Endothelial cell of umbilical vein (primary cell): ENCODE measurements at regions not wholly inside any gene's neighbourhood (a gene's known extent, or its start where the extent isn't known, plus 50 kb on each side); places are given as distances from the start of the nearest gene placed in this dataset.

ENCODE experiments used
- BruUV-seq: library from RNA; stranded (reverse); fragments of 400-500 nt; replicated peaks from 2 replicates; lab custom pipeline; 2021; lab: Mats Ljungman, UMichigan
- CTCF ChIA-PET: fragments of 300-600, 350-600 bp; sonication (Branson Sonifier 250); formaldehyde crosslinking; loops from one replicate; lab custom pipeline; 2021; ENCODE audit warnings: antibody characterized with exemption, inconsistent platforms; lab: Charles Lee
- POLR2A ChIA-PET: fragments of 300-600, 350-600 bp; sonication (Branson Sonifier 250); formaldehyde crosslinking; loops from one replicate; lab custom pipeline; 2021; ENCODE audit warnings: antibody characterized with exemption, inconsistent platforms; lab: Charles Lee
- DNase-seq: peaks from one replicate; pipeline ENCODE4 v3.0.0-alpha.2; 2011; ENCODE audit warnings: low read depth, low spot score
- FAIRE-seq: peaks from 2 replicates; lab custom pipeline; 2011; peaks lifted over from hg19 to GRCh38; lab: Jason Lieb, UNC
- H2AFZ ChIP-seq: 2 replicates; pipeline ENCODE4 v1.6.0; 2012; ENCODE audit warnings: low read depth, low read length, control low read depth, inconsistent platforms
- H3K27ac ChIP-seq: 2 replicates; pipeline ENCODE4 v1.5.1; 2011; ENCODE audit warnings: low read depth, mild to moderate bottlenecking, control low read depth, low read length, moderate library complexity; ENCODE audit not compliant: insufficient read depth
- H3K27me3 ChIP-seq, 2 experiments: 2 replicates each; pipeline versions ENCODE4 v1.6.0 to v1.6.1; 2011; ENCODE audit warnings: low read length in 2 of 2, mixed read lengths in 1 of 2; ENCODE audit not compliant: control insufficient read depth in 2 of 2, insufficient read depth in 2 of 2
- H3K36me3 ChIP-seq, 2 experiments: 2 replicates in 1 of 2; 3 replicates in 1 of 2; pipeline ENCODE4 v1.5.1; 2011; ENCODE audit warnings: low read length in 2 of 2, mild to moderate bottlenecking in 1 of 2, moderate library complexity in 1 of 2; ENCODE audit not compliant: control insufficient read depth in 2 of 2, insufficient read depth in 2 of 2; ENCODE audit errors: extremely low read depth in 1 of 2
- H3K4me1 ChIP-seq: 3 replicates; pipeline ENCODE4 v1.5.1; 2011; ENCODE audit warnings: mild to moderate bottlenecking, low read length; ENCODE audit not compliant: control insufficient read depth, insufficient read depth; ENCODE audit errors: extremely low read depth
- H3K4me2 ChIP-seq: 2 replicates; pipeline ENCODE4 v1.6.1; 2011; ENCODE audit warnings: low read length, control low read depth, mixed read lengths; ENCODE audit not compliant: insufficient read depth
- H3K4me3 ChIP-seq, 3 experiments: fragments of 200-600 bp in 1 of 3; sonication (generic), shearing (Covaris generic) in 1 of 3; replicated peaks in 1 of 3; 2 replicates each; pipeline ENCODE4 v1.5.1; 2011 to 2016; ENCODE audit warnings: control low read depth in 3 of 3, low read length in 3 of 3, mild to moderate bottlenecking in 2 of 3, inconsistent platforms in 1 of 3, low read depth in 1 of 3, moderate library complexity in 1 of 3; ENCODE audit not compliant: insufficient read depth in 1 of 3
- H3K79me2 ChIP-seq: 2 replicates; pipeline ENCODE4 v1.6.0; 2012; ENCODE audit warnings: low read length, inconsistent platforms; ENCODE audit not compliant: control insufficient read depth, insufficient read depth
- H3K9ac ChIP-seq: replicated peaks from 2 replicates; pipeline ENCODE3; 2011; ENCODE audit warnings: low read length, control low read depth; ENCODE audit not compliant: insufficient read depth; ENCODE audit errors: extremely low read depth
- H3K9me1 ChIP-seq: replicated peaks from 3 replicates; pipeline ENCODE4 v1.6.0; 2011; ENCODE audit warnings: mild to moderate bottlenecking, low read length; ENCODE audit not compliant: control insufficient read depth, insufficient read depth; ENCODE audit errors: extremely low read depth
- H3K9me3 ChIP-seq: replicated peaks from 2 replicates; pipeline ENCODE4 v1.5.1; 2012; ENCODE audit warnings: low read length, inconsistent platforms; ENCODE audit not compliant: control insufficient read depth, insufficient read depth
- H4K20me1 ChIP-seq: replicated peaks from 2 replicates; pipeline ENCODE3; 2011; ENCODE audit warnings: mild to moderate bottlenecking, low read length; ENCODE audit not compliant: control insufficient read depth, insufficient read depth; ENCODE audit errors: extremely low read depth
- EZH2 ChIP-seq: IDR thresholded peaks from 2 replicates; pipeline ENCODE4 v1.6.1; 2012; ENCODE audit warnings: borderline replicate concordance, low read depth, mild to moderate bottlenecking, moderate library complexity, low read length, inconsistent platforms; ENCODE audit not compliant: severe bottlenecking
- FOS ChIP-seq: IDR thresholded peaks from 2 replicates; pipeline ENCODE4 v1.6.1; 2011; ENCODE audit warnings: mild to moderate bottlenecking, low read length, moderate library complexity, borderline replicate concordance; ENCODE audit not compliant: insufficient read depth
- GATA2 ChIP-seq: IDR thresholded peaks from 2 replicates; pipeline ENCODE4 v1.7.0; 2011; ENCODE audit warnings: low read depth, mild to moderate bottlenecking, moderate library complexity, mixed read lengths, low read length; ENCODE audit not compliant: insufficient read length, insufficient read depth
- JUN ChIP-seq: IDR thresholded peaks from 2 replicates; pipeline ENCODE4 v1.6.1; 2011; ENCODE audit warnings: borderline replicate concordance, low read depth; ENCODE audit not compliant: insufficient read length, insufficient read depth
- MAX ChIP-seq: IDR thresholded peaks from 2 replicates; pipeline ENCODE4 v1.6.1; 2011; ENCODE audit not compliant: insufficient read depth, insufficient read length
- MYC ChIP-seq: IDR thresholded peaks from one replicate; pipeline ENCODE4 v1.6.1; 2011; ENCODE audit warnings: mild to moderate bottlenecking, low read depth, low read length
- POLR2A ChIP-seq: IDR thresholded peaks from 2 replicates; pipeline ENCODE4 v1.6.1; 2012; ENCODE audit warnings: low read depth, mild to moderate bottlenecking, control low read depth, low read length
- POLR2AphosphoS5 ChIP-seq: IDR thresholded peaks from 2 replicates; pipeline ENCODE4 v1.6.1; 2012; ENCODE audit warnings: low read depth, mild to moderate bottlenecking, control low read depth, low read length, moderate library complexity; ENCODE audit not compliant: insufficient read depth
- dilution Hi-C: fragments of 300-500 bp; cut with MboI; formaldehyde crosslinking; loops from one replicate; pipeline ENCODE4 v1.15.0; 2019; ENCODE audit warnings: low sequenced_read_pairs; ENCODE audit not compliant: extremely low pct_ligation_motif_present
- intact Hi-C: fragments of 100-400 bp; cut with micrococcal nuclease; formaldehyde crosslinking; loops from one replicate; pipeline ENCODE4 v1.10.0; 2022
- TF ChIP-seq, protein P1 (sequence below), 2 donors: IDR thresholded peaks; 1 replicate in 1 of 2; 2 replicates in 1 of 2; pipeline ENCODE4 v1.5.1; 2011; ENCODE audit warnings: low read length in 2 of 2, mild to moderate bottlenecking in 2 of 2, moderate library complexity in 2 of 2, control low read depth in 1 of 2, inconsistent platforms in 1 of 2, low read depth in 1 of 2; ENCODE audit not compliant: insufficient read depth in 1 of 2; ENCODE audit errors: extremely low read depth in 1 of 2

DNA sequence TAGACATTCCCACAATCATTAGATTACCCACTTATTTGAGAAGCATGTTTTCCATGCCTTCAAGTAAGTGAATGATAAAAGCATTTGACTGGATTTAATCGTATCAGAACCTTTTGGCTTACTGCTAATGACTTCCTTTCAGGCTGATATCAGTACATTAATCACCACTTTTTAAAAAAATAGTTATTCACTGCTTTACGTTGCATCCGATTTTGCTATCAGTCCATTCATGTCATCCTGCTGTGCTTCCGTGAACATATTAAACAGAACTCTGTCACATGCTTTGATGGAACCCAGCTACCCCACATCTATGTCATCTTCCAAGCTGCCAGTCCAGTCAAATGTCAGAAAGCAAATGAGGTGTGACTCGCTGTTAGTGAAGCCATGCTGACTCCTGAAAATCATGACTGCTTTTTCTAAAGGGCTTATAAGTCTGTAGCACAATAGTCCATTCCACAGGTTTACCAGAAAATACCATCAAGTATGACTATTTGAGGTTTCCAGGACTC lies 440.9 kb downstream of the IRS2 start:
- H3K36me3 ChIP-seq, result no peaks in the 10 kb centered on the region
- peaks cover 42% of the 10 kb centered on the region for H3K4me1 ChIP-seq
- peak overlapping the region; percentile 33 for H3K9ac ChIP-seq
- H3K9me3 ChIP-seq, result no peaks in the 10 kb centered on the region
- H3K9me1 ChIP-seq, result no peaks in the 10 kb centered on the region
- peak overlapping the region; percentile 90 for H3K27ac ChIP-seq
- CTCF ChIA-PET, result interaction anchor here (1.7 kb wide), 1 partner anchor 10 kb away, joined by 6 read pairs; no protein-coding TSS in a partner anchor
- H3K4me3 ChIP-seq, result no peak overlapping the region
- peak overlapping the region; percentile 55 for H3K4me2 ChIP-seq
- no TSS peak for BruUV-seq
- H3K27me3 ChIP-seq, result no peaks in the 10 kb centered on the region
- intact Hi-C loops (loop anchor here (1.0 to 5.0 kb wide), 6 partner anchors 71 to 782 kb away; no protein-coding TSS in a partner anchor), dilution Hi-C loops (no loop called here)
- POLR2A ChIA-PET, result no interaction called here
- DNase-seq (peak; percentile 78), FAIRE-seq (peak; percentile 63)
- H2AFZ ChIP-seq, result no peak overlapping the region
- TF ChIP-seq POLR2AphosphoS5 (peak; percentile 50), EZH2 (no peak), JUN (peak; percentile 33), POLR2A (no peak), GATA2 (peak; percentile 90), MAX (no peak), FOS (peak; percentile 44), MYC (no peak)
- TF ChIP-seq, protein P1, sequence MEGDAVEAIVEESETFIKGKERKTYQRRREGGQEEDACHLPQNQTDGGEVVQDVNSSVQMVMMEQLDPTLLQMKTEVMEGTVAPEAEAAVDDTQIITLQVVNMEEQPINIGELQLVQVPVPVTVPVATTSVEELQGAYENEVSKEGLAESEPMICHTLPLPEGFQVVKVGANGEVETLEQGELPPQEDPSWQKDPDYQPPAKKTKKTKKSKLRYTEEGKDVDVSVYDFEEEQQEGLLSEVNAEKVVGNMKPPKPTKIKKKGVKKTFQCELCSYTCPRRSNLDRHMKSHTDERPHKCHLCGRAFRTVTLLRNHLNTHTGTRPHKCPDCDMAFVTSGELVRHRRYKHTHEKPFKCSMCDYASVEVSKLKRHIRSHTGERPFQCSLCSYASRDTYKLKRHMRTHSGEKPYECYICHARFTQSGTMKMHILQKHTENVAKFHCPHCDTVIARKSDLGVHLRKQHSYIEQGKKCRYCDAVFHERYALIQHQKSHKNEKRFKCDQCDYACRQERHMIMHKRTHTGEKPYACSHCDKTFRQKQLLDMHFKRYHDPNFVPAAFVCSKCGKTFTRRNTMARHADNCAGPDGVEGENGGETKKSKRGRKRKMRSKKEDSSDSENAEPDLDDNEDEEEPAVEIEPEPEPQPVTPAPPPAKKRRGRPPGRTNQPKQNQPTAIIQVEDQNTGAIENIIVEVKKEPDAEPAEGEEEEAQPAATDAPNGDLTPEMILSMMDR (IDR thresholded peaks at IDR 0.05; ENCODE audit: extremely low read depth in 1 of 2, insufficient read depth in 1 of 2, low read depth in 1 of 2, low read length in 2 of 2), result no peak
- no peaks in the 10 kb centered on the region for H4K20me1 ChIP-seq
- no peaks in the 10 kb centered on the region for H3K79me2 ChIP-seq
